Loucy (cell line): ENCODE measurements at regions not wholly inside any gene's neighbourhood (a gene's known extent, or its start where the extent isn't known, plus 50 kb on each side); places are given as distances from the start of the nearest gene placed in this dataset.

Source experiments
- H2AFZ ChIP-seq: fragments of 200-600 bp; sonication (generic); 2 replicates; pipeline ENCODE4 v1.6.0; 2016; ENCODE audit warnings: antibody characterized with exemption, mild to moderate bottlenecking, low read length, moderate library complexity
- H3F3A ChIP-seq: fragments of 200-600 bp; 2 replicates; pipeline ENCODE4 v1.6.0; 2016; ENCODE audit warnings: antibody characterized with exemption, low read depth, mild to moderate bottlenecking
- H3K27me3 ChIP-seq: fragments of 200-600 bp; sonication (generic); 2 replicates; pipeline ENCODE4 v1.6.1; 2014; ENCODE audit warnings: low read length, mild to moderate bottlenecking; ENCODE audit not compliant: insufficient read depth, poor library complexity, severe bottlenecking
- H3K36me3 ChIP-seq: fragments of 200-600 bp; sonication (generic); 2 replicates; pipeline ENCODE4 v1.6.1; 2016; ENCODE audit warnings: low read length; ENCODE audit not compliant: insufficient read depth
- H3K4me1 ChIP-seq: fragments of 200-600 bp; sonication (generic); 2 replicates; pipeline ENCODE4 v1.5.1; 2014; ENCODE audit warnings: low read length, mild to moderate bottlenecking; ENCODE audit not compliant: insufficient read depth, poor library complexity, severe bottlenecking
- H3K4me2 ChIP-seq: fragments of 200-600 bp; sonication (generic); 2 replicates; pipeline ENCODE4 v1.6.0; 2014; ENCODE audit warnings: antibody characterized with exemption, low read length, low read depth, mild to moderate bottlenecking; ENCODE audit not compliant: poor library complexity, severe bottlenecking
- H3K4me3 ChIP-seq: fragments of 200-600 bp; sonication (generic); 2 replicates; pipeline ENCODE4 v1.5.1; 2014; ENCODE audit warnings: low read length, mild to moderate bottlenecking, mixed read lengths; ENCODE audit not compliant: poor library complexity, severe bottlenecking
- H3K79me2 ChIP-seq: fragments of 200-600 bp; sonication (generic); 2 replicates; pipeline ENCODE4 v1.6.1; 2014; ENCODE audit warnings: low read length; ENCODE audit not compliant: insufficient read depth
- H3K9ac ChIP-seq: fragments of 200-600 bp; sonication (generic); 2 replicates; pipeline ENCODE4 v1.6.0; 2014; ENCODE audit warnings: mild to moderate bottlenecking, low read depth, low read length, moderate library complexity; ENCODE audit not compliant: poor library complexity, severe bottlenecking
- H3K9me2 ChIP-seq: fragments of 200-600 bp; sonication (generic); replicated peaks from 2 replicates; pipeline ENCODE4 v1.6.1; 2016; ENCODE audit warnings: low read depth, low read length, mixed read lengths
- H3K9me3 ChIP-seq: fragments of 200-600 bp; sonication (generic); 2 replicates; pipeline ENCODE4 v1.6.1; 2014; ENCODE audit warnings: mild to moderate bottlenecking, antibody characterized with exemption, low read length, low read depth; ENCODE audit not compliant: insufficient read depth
- H4K20me1 ChIP-seq: fragments of 200-600 bp; sonication (generic); 2 replicates; pipeline ENCODE4 v1.6.0; 2014; ENCODE audit warnings: antibody characterized with exemption, low read length, mild to moderate bottlenecking; ENCODE audit not compliant: insufficient read depth, poor library complexity, severe bottlenecking
- EZH2phosphoT487 ChIP-seq: fragments of 200-600 bp; IDR thresholded peaks from 2 replicates; pipeline ENCODE4 v1.6.1; 2018; ENCODE audit warnings: antibody characterized with exemption, mild to moderate bottlenecking, moderate library complexity, borderline replicate concordance
- TF ChIP-seq, protein P1 (sequence below): fragments of 200-600 bp; sonication (generic); conservative IDR thresholded peaks from 2 replicates; pipeline ENCODE4 v1.5.1; 2014; ENCODE audit warnings: mild to moderate bottlenecking, antibody characterized with exemption, low read length

DNA sequence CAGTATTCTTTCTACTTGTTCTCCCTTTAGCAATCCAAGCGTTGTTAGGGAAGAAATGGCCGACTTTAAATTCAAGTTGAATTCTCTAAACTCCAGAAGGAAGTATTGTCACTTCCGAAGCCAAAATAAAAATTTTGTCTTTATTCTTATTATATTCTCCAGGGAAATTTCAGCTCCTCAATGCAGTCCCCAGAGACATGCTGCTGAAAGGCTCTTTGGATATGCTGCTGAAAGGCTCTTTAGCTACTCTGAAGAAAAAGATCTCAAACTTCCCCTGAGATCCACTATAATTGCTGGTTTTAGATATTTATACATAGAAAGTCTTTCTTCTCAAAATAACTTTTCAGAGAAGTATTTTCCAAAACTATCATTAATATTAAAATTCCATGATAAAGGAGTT is 92.3 kb upstream of the PARP8 start:
- H2AFZ ChIP-seq = peak overlapping the region; percentile 72; the same call in 1 of the 2 replicates

DNA sequence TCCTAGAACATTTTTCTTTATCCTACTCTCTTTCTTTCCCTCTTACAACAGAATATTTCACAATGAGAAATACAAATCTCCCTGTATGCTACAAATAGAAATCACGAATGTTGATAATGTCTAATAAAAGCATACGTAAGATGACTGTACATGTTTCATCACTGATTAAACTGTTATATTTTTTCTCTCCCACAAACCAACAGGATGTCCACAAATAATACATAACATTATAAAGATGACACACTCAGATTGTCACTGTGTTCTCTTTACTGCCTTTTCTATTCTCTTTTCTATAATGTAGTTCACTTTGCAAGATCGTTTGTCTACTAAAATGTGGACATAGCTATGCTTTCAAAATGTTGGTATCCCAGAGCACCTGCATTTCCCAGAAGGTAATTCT is 90.7 kb upstream of the PARP8 start:
- no peak for TF ChIP-seq EZH2phosphoT487
- TF ChIP-seq, protein P1, sequence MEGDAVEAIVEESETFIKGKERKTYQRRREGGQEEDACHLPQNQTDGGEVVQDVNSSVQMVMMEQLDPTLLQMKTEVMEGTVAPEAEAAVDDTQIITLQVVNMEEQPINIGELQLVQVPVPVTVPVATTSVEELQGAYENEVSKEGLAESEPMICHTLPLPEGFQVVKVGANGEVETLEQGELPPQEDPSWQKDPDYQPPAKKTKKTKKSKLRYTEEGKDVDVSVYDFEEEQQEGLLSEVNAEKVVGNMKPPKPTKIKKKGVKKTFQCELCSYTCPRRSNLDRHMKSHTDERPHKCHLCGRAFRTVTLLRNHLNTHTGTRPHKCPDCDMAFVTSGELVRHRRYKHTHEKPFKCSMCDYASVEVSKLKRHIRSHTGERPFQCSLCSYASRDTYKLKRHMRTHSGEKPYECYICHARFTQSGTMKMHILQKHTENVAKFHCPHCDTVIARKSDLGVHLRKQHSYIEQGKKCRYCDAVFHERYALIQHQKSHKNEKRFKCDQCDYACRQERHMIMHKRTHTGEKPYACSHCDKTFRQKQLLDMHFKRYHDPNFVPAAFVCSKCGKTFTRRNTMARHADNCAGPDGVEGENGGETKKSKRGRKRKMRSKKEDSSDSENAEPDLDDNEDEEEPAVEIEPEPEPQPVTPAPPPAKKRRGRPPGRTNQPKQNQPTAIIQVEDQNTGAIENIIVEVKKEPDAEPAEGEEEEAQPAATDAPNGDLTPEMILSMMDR = no peak
- H3K27me3 ChIP-seq = no peaks in the 10 kb centered on the region
- H3F3A ChIP-seq = no peaks in the 10 kb centered on the region
- H3K4me3 ChIP-seq = no peak overlapping the region
- no peaks in the 10 kb centered on the region for H3K9me3 ChIP-seq
- H3K4me1 ChIP-seq = peaks cover 22% of the 10 kb centered on the region
- H2AFZ ChIP-seq = no peak overlapping the region
- H3K4me2 ChIP-seq = peak overlapping the region; percentile 22
- no peaks in the 10 kb centered on the region for H3K9me2 ChIP-seq
- H4K20me1 ChIP-seq = no peaks in the 10 kb centered on the region
- H3K9ac ChIP-seq = no peak overlapping the region
- no peaks in the 10 kb centered on the region for H3K79me2 ChIP-seq
- H3K36me3 ChIP-seq = no peaks in the 10 kb centered on the region

More for the DNA sequence above, 92.3 kb upstream of the PARP8 start:
- H3K9me3 ChIP-seq = no peaks in the 10 kb centered on the region
- no peaks in the 10 kb centered on the region for H3K27me3 ChIP-seq
- peak overlapping the region; percentile 67 for H3K4me2 ChIP-seq
- TF ChIP-seq, protein P1 = no peak
- TF ChIP-seq EZH2phosphoT487 = no peak
- peak overlapping the region; percentile 59 for H3K4me3 ChIP-seq
- no peaks in the 10 kb centered on the region for H3K36me3 ChIP-seq
- no peaks in the 10 kb centered on the region for H3K9me2 ChIP-seq
- peaks cover 22% of the 10 kb centered on the region for H3K4me1 ChIP-seq
- H4K20me1 ChIP-seq = no peaks in the 10 kb centered on the region
- no peaks in the 10 kb centered on the region for H3K79me2 ChIP-seq
- H3K9ac ChIP-seq = peak overlapping the region; percentile 44
- H3F3A ChIP-seq = no peaks in the 10 kb centered on the region

DNA sequence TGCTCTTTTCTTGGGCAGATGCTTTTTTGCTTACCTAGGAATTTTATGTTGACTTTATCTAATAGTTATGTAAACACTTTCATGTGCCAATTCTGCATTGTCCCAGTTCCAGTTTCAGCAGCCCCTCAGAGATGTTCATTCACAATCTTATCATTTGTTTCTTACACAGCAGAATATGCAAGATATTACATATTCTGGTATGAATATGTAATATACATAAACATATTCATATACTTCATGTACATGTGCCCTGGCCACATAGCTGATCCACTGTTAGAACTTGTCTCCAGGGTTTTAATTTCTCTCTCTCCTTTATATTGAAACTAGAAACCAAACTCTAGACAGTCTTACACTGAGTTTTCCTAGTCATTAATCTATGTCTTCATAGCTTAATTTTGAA is 90.2 kb upstream of the PARP8 start:
- Histone ChIP-seq H3K9me3 (no peaks in the 10 kb centered on the region), H4K20me1 (no peaks in the 10 kb centered on the region), H3K36me3 (no peaks in the 10 kb centered on the region), H2AFZ (0 out of 2 replicates have a peak overlapping the region, but pooled peaks have one; percentile 1), H3K4me1 (peaks cover 22% of the 10 kb centered on the region), H3K9me2 (no peaks in the 10 kb centered on the region), H3K4me3 (no peak overlapping the region), H3K9ac (no peak overlapping the region), H3F3A (no peaks in the 10 kb centered on the region), H3K27me3 (no peaks in the 10 kb centered on the region), H3K4me2 (peak overlapping the region; percentile 22), H3K79me2 (no peaks in the 10 kb centered on the region)
- TF ChIP-seq, protein P1 = no peak
- TF ChIP-seq EZH2phosphoT487 = no peak
